CD14-positive monocyte (primary cell): ENCODE measurements at regions not wholly inside any gene's neighbourhood (a gene's known extent, or its start where the extent isn't known, plus 50 kb on each side); places are given as distances from the start of the nearest gene placed in this dataset.

Experiments
- DNase-seq, 3 donors: peaks; one replicate each; pipeline ENCODE4 v3.0.0-alpha.2; 2011 to 2022
- H2AFZ ChIP-seq: 2 replicates; pipeline ENCODE4 v1.6.0; 2012; ENCODE audit warnings: mild to moderate bottlenecking, low read depth, low read length, inconsistent platforms; ENCODE audit not compliant: insufficient read depth, poor library complexity, severe bottlenecking
- H3K27ac ChIP-seq, 2 donors: 1 replicate in 1 of 2; 2 replicates in 1 of 2; pipeline ENCODE4 v1.5.1; 2012 to 2013; ENCODE audit warnings: low read length in 2 of 2, control low read depth in 1 of 2, inconsistent platforms in 1 of 2, low read depth in 1 of 2, mild to moderate bottlenecking in 1 of 2
- H3K27me3 ChIP-seq, 2 donors: one replicate each; pipeline versions ENCODE4 v1.6.0 to v1.6.1; 2011 to 2013; ENCODE audit warnings: low read length in 2 of 2; ENCODE audit not compliant: control insufficient read depth in 2 of 2, insufficient read depth in 2 of 2
- H3K36me3 ChIP-seq, 2 donors: replicated peaks in 1 of 2; 1 replicate in 1 of 2; 2 replicates in 1 of 2; pipeline versions ENCODE4 v1.5.1 to v1.6.1; 2012 to 2013; ENCODE audit warnings: low read length in 2 of 2, control low read depth in 1 of 2, inconsistent platforms in 1 of 2, mild to moderate bottlenecking in 1 of 2; ENCODE audit not compliant: insufficient read depth in 2 of 2, control insufficient read depth in 1 of 2
- H3K4me1 ChIP-seq, 2 donors: 1 replicate in 1 of 2; 2 replicates in 1 of 2; pipeline versions ENCODE4 v1.5.1 to v1.6.1; 2012 to 2013; ENCODE audit warnings: low read length in 2 of 2, control low read depth in 1 of 2, inconsistent platforms in 1 of 2, mild to moderate bottlenecking in 1 of 2, moderate library complexity in 1 of 2; ENCODE audit not compliant: insufficient read depth in 2 of 2, control insufficient read depth in 1 of 2
- H3K4me2 ChIP-seq: replicated peaks from 2 replicates; pipeline ENCODE3; 2012; ENCODE audit warnings: low read length, moderate library complexity, mild to moderate bottlenecking; ENCODE audit not compliant: poor library complexity, severe bottlenecking; ENCODE audit errors: extremely low read depth
- H3K4me3 ChIP-seq, 3 experiments: fragments of 200-600 bp in 1 of 3; sonication (generic) in 1 of 3; replicated peaks in 1 of 3; 1 replicate in 2 of 3; 2 replicates in 1 of 3; pipeline ENCODE4 v1.5.1; 2011 to 2013; ENCODE audit warnings: low read length in 3 of 3, mild to moderate bottlenecking in 3 of 3, control low read depth in 2 of 3, low read depth in 2 of 3, inconsistent platforms in 1 of 3, moderate library complexity in 1 of 3
- H3K79me2 ChIP-seq: 2 replicates; pipeline ENCODE4 v1.6.0; 2012; ENCODE audit warnings: mild to moderate bottlenecking, control low read depth, inconsistent platforms, low read length, moderate library complexity; ENCODE audit not compliant: insufficient read depth
- H3K9ac ChIP-seq: 2 replicates; pipeline ENCODE4 v1.6.0; 2017; ENCODE audit warnings: low read length, mild to moderate bottlenecking; ENCODE audit not compliant: insufficient read depth, poor library complexity, severe bottlenecking
- H3K9me3 ChIP-seq, 2 donors: replicated peaks in 1 of 2; 1 replicate in 1 of 2; 2 replicates in 1 of 2; pipeline versions ENCODE4 v1.5.1 to v1.6.1; 2012 to 2013; ENCODE audit warnings: low read length in 2 of 2, control low read depth in 1 of 2; ENCODE audit not compliant: control insufficient read depth in 1 of 2, insufficient read depth in 1 of 2
- H4K20me1 ChIP-seq: 2 replicates; pipeline ENCODE4 v1.6.0; 2012; ENCODE audit warnings: mild to moderate bottlenecking, low read length, control low read depth, moderate library complexity; ENCODE audit not compliant: insufficient read depth
- H3K27ac Mint-ChIP-seq, 7 donors: one replicate each; pipeline ENCODE4 v1.8.0; 2020; ENCODE audit warnings: mild to moderate bottlenecking in 7 of 7, mixed read lengths in 7 of 7, moderate library complexity in 6 of 7, inconsistent platforms in 2 of 7
- H3K27me3 Mint-ChIP-seq, 3 donors: one replicate each; pipeline ENCODE4 v1.8.0; 2021 to 2022; ENCODE audit warnings: low read depth in 3 of 3, mild to moderate bottlenecking in 3 of 3, mixed read lengths in 3 of 3, moderate library complexity in 3 of 3, inconsistent platforms in 1 of 3
- H3K36me3 Mint-ChIP-seq, 2 donors: one replicate each; pipeline ENCODE4 v1.8.0; 2020; ENCODE audit warnings: mixed read lengths in 2 of 2, inconsistent platforms in 1 of 2, mild to moderate bottlenecking in 1 of 2
- H3K4me1 Mint-ChIP-seq: one replicate; pipeline ENCODE4 v1.8.0; 2020; ENCODE audit warnings: mild to moderate bottlenecking, mixed read lengths
- H3K4me3 Mint-ChIP-seq, 2 donors: one replicate each; pipeline ENCODE4 v1.8.0; 2020; ENCODE audit warnings: mild to moderate bottlenecking in 2 of 2, mixed read lengths in 2 of 2, moderate library complexity in 1 of 2
- H3K9me3 Mint-ChIP-seq, 7 donors: one replicate each; pipeline ENCODE4 v1.8.0; 2020 to 2022; ENCODE audit warnings: mixed read lengths in 7 of 7, mild to moderate bottlenecking in 6 of 7, moderate library complexity in 6 of 7, inconsistent platforms in 2 of 7
- WGBS: methylation state at CpG from one replicate; pipeline ENCODE4 v1.1.5; 2013; ENCODE audit warnings: missing lambda C conversion rate; ENCODE audit not compliant: insufficient coverage; 5-methylcytosine and 5-hydroxymethylcytosine counted together
- intact Hi-C, 2 donors: fragments of 100-400 bp; cut with micrococcal nuclease; formaldehyde crosslinking; loops; one replicate each; pipeline versions ENCODE4 v1.15.0 to v1.15.1; 2023
- TF ChIP-seq, protein P1 (sequence below): fragments of 200-600 bp; IDR thresholded peaks from one replicate; pipeline ENCODE4 v1.8.0; 2022; ENCODE audit warnings: antibody characterized with exemption, mild to moderate bottlenecking

DNA sequence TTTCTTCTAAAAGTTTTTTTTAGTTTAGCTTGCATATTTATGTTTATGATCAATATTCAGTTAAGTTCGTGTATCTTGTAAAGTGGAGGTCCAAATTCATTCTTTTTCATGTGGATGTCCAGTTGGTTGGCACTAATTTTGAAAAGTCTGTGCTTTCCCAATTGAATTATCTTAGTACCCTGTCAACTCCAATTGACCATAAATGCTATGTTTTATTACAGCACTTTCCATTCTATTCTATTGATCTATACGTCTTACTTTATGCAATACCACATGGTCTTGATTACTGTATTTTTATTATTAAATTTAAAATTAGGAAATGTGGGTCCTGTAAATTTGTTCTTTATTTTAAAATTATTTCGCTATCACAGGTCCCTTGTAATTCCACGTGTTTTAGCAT, 837.6 kb upstream of the SLC10A2 start:
- Histone ChIP-seq H3K79me2 (no peaks in the 10 kb centered on the region), H3K4me2 (no peak overlapping the region), H3K27me3 (no peaks in the 10 kb centered on the region), H3K27ac (no peak overlapping the region), H3K36me3 (no peaks in the 10 kb centered on the region), H3K4me1 (no peaks in the 10 kb centered on the region), H2AFZ (no peak overlapping the region), H4K20me1 (no peaks in the 10 kb centered on the region), H3K9me3 (no peaks in the 10 kb centered on the region), H3K4me3 (no peak overlapping the region), H3K9ac (no peak overlapping the region)
- no CpG with 5 or more reads among the region's 4 CpGs for WGBS
- Mint-ChIP-seq H3K36me3 (no peaks in the 10 kb centered on the region), H3K9me3 (peaks cover 0 to 6% (median 2%) of the 10 kb centered on the region in 7 donors), H3K27me3 (no peaks in the 10 kb centered on the region), H3K27ac (no peak overlapping the region), H3K4me1 (no peaks in the 10 kb centered on the region), H3K4me3 (no peak overlapping the region)
- TF ChIP-seq, protein P1, sequence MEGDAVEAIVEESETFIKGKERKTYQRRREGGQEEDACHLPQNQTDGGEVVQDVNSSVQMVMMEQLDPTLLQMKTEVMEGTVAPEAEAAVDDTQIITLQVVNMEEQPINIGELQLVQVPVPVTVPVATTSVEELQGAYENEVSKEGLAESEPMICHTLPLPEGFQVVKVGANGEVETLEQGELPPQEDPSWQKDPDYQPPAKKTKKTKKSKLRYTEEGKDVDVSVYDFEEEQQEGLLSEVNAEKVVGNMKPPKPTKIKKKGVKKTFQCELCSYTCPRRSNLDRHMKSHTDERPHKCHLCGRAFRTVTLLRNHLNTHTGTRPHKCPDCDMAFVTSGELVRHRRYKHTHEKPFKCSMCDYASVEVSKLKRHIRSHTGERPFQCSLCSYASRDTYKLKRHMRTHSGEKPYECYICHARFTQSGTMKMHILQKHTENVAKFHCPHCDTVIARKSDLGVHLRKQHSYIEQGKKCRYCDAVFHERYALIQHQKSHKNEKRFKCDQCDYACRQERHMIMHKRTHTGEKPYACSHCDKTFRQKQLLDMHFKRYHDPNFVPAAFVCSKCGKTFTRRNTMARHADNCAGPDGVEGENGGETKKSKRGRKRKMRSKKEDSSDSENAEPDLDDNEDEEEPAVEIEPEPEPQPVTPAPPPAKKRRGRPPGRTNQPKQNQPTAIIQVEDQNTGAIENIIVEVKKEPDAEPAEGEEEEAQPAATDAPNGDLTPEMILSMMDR = no peak
- intact Hi-C loops = no loop called here
- DNase-seq = no peak

DNA sequence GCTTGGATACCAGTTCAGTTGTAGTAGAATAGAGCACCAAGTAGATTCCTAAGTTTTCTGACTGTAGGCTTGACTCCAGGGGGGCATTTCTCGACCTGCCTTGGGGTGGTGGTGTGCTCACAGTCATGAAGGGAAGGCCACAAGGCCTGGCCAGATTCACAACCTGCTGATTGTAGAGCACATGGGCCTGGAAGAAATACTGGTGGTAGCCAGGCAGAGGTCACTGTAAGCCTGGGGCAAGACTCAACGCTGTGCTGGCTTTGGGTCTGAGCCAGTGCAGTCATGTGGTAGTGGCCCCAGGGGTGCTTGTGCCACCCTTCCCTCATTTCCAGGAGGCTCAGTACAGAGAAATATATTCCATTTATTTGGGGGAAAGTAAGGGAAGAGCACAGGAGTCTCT, 832.3 kb upstream of the SLC10A2 start:
- Histone ChIP-seq H3K9ac (no peak overlapping the region), H4K20me1 (no peaks in the 10 kb centered on the region), H3K27me3 (no peaks in the 10 kb centered on the region), H2AFZ (no peak overlapping the region), H3K79me2 (no peaks in the 10 kb centered on the region), H3K4me3 (no peak overlapping the region), H3K4me2 (no peak overlapping the region), H3K36me3 (no peaks in the 10 kb centered on the region), H3K27ac (no peak overlapping the region), H3K4me1 (no peaks in the 10 kb centered on the region), H3K9me3 (peaks cover 7% of the 10 kb centered on the region in 2 donors)
- H3K4me3 Mint-ChIP-seq = no peak overlapping the region
- H3K4me1 Mint-ChIP-seq = no peaks in the 10 kb centered on the region
- H3K9me3 Mint-ChIP-seq = peaks cover 0 to 6% (median 2%) of the 10 kb centered on the region in 7 donors
- H3K27me3 Mint-ChIP-seq = no peaks in the 10 kb centered on the region
- no peaks in the 10 kb centered on the region for H3K36me3 Mint-ChIP-seq
- intact Hi-C loops = no loop called here
- H3K27ac Mint-ChIP-seq = no peak overlapping the region
- DNase-seq = no peak
- WGBS = 96% methylated on average over 2 of the region's 2 CpGs
- TF ChIP-seq, protein P1 = no peak
